PC-9 (cell line): ENCODE measurements at regions not wholly inside any gene's neighbourhood (a gene's known extent, or its start where the extent isn't known, plus 50 kb on each side); places are given as distances from the start of the nearest gene placed in this dataset.

Source experiments
- EZH2 ChIP-seq: fragments of 200-600 bp; sonication (generic); IDR thresholded peaks from 2 replicates; pipeline ENCODE4 v1.8.0; 2017; ENCODE audit warnings: antibody characterized with exemption, low read depth
- TF ChIP-seq, protein P1 (sequence below): fragments of 200-600 bp; sonication (generic); conservative IDR thresholded peaks from 2 replicates; pipeline ENCODE4 v1.6.1; 2017; ENCODE audit warnings: mixed run types, antibody characterized with exemption, mild to moderate bottlenecking, moderate library complexity

DNA sequence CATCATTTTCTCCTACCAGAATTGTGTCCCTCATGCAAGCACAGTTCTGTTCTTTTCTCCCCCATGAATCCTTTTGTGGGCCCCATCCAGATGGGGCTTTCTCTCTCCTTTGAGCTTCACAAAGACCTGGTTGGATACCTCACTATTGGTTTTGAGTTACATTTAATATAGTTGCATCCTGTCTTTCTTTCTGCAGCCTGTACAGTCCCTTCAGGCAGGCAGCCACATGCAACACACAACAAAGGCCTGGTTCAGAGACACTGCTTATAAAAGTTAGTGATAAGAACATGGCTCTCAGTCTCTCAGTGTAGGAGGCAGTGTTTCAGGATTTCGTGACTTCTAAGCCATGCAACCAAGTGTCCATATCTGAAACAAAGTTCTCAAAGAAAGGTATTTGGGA lies 70.6 kb upstream of the PAGE3 start:
- TF ChIP-seq, protein P1, sequence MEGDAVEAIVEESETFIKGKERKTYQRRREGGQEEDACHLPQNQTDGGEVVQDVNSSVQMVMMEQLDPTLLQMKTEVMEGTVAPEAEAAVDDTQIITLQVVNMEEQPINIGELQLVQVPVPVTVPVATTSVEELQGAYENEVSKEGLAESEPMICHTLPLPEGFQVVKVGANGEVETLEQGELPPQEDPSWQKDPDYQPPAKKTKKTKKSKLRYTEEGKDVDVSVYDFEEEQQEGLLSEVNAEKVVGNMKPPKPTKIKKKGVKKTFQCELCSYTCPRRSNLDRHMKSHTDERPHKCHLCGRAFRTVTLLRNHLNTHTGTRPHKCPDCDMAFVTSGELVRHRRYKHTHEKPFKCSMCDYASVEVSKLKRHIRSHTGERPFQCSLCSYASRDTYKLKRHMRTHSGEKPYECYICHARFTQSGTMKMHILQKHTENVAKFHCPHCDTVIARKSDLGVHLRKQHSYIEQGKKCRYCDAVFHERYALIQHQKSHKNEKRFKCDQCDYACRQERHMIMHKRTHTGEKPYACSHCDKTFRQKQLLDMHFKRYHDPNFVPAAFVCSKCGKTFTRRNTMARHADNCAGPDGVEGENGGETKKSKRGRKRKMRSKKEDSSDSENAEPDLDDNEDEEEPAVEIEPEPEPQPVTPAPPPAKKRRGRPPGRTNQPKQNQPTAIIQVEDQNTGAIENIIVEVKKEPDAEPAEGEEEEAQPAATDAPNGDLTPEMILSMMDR: no peak
- TF ChIP-seq EZH2: no peak
